IMR-90 (cell line): ENCODE measurements at regions not wholly inside any gene's neighbourhood (a gene's known extent, or its start where the extent isn't known, plus 50 kb on each side); places are given as distances from the start of the nearest gene placed in this dataset.

Experiments
- ATAC-seq: fragments of 200-7000 bp; cut with Tn5 transposase; 2 replicates; pipeline ENCODE4 v1.9.1; 2020; ENCODE audit warnings: low read depth, mild to moderate bottlenecking, moderate library complexity
- BruUV-seq: library from RNA; stranded (reverse); fragments of 400-500 nt; replicated peaks from 2 replicates; lab custom pipeline; 2021; lab: Mats Ljungman, UMichigan
- CTCF ChIA-PET: fragments of 300-600 bp; formaldehyde crosslinking; extraction: SDS; loops from one replicate; lab custom pipeline; 2021; ENCODE audit warnings: antibody characterized with exemption; lab: Yijun Ruan, JAX
- POLR2A ChIA-PET: fragments of 300-600 bp; sonication (Branson Sonifier 250); formaldehyde crosslinking; loops from one replicate; lab custom pipeline; 2022; ENCODE audit warnings: antibody characterized with exemption; ENCODE audit not compliant: unreplicated experiment; lab: Charles Lee
- DNase-seq: peaks from one replicate; pipeline ENCODE4 v3.0.0; 2013
- H2AFZ ChIP-seq: replicated peaks from 2 replicates; pipeline ENCODE3; 2013; ENCODE audit warnings: low read length, mild to moderate bottlenecking; ENCODE audit not compliant: poor library complexity
- H2AK5ac ChIP-seq: 2 replicates; pipeline ENCODE4 v1.6.1; 2013; ENCODE audit warnings: low read depth, low read length, inconsistent platforms
- H2AK9ac ChIP-seq: replicated peaks from 2 replicates; pipeline ENCODE3; 2013; ENCODE audit warnings: mild to moderate bottlenecking, low read depth, low read length, moderate library complexity; ENCODE audit not compliant: poor library complexity
- H2BK120ac ChIP-seq: 2 replicates; pipeline ENCODE4 v1.6.1; 2013; ENCODE audit warnings: low read depth, low read length, inconsistent platforms
- H2BK15ac ChIP-seq: 3 replicates; pipeline ENCODE4 v1.6.1; 2013; ENCODE audit warnings: low read depth, low read length, inconsistent platforms
- H2BK20ac ChIP-seq: 2 replicates; pipeline ENCODE4 v1.6.1; 2013; ENCODE audit warnings: low read depth, mild to moderate bottlenecking, inconsistent platforms, low read length, moderate library complexity
- H2BK5ac ChIP-seq: 2 replicates; pipeline ENCODE4 v1.6.1; 2013; ENCODE audit warnings: mild to moderate bottlenecking, low read depth, low read length, inconsistent platforms; ENCODE audit not compliant: poor library complexity, severe bottlenecking
- H3K14ac ChIP-seq: replicated peaks from 2 replicates; pipeline ENCODE4 v1.6.1; 2013; ENCODE audit warnings: low read depth, low read length, inconsistent platforms
- H3K18ac ChIP-seq: 2 replicates; pipeline ENCODE4 v1.6.1; 2013; ENCODE audit warnings: low read depth, low read length, control low read depth
- H3K23ac ChIP-seq: 2 replicates; pipeline ENCODE4 v1.6.1; 2013; ENCODE audit warnings: low read depth, low read length, inconsistent platforms
- H3K27ac ChIP-seq: 2 replicates; pipeline ENCODE4 v1.5.1; 2013; ENCODE audit warnings: mild to moderate bottlenecking, control low read depth, low read length; ENCODE audit not compliant: insufficient read depth
- H3K27me3 ChIP-seq: 2 replicates; pipeline ENCODE4 v1.6.1; 2013; ENCODE audit warnings: low read length; ENCODE audit not compliant: control insufficient read depth, insufficient read depth
- H3K36me3 ChIP-seq: 2 replicates; pipeline ENCODE4 v1.6.1; 2013; ENCODE audit warnings: low read length, mixed read lengths; ENCODE audit not compliant: control insufficient read depth, insufficient read depth
- H3K4ac ChIP-seq: 2 replicates; pipeline ENCODE4 v1.6.1; 2013; ENCODE audit warnings: low read depth, low read length, inconsistent platforms
- H3K4me1 ChIP-seq: 2 replicates; pipeline ENCODE4 v1.6.1; 2013; ENCODE audit warnings: low read length, mixed read lengths; ENCODE audit not compliant: control insufficient read depth, insufficient read depth
- H3K4me2 ChIP-seq: 2 replicates; pipeline ENCODE4 v1.6.1; 2013; ENCODE audit warnings: low read depth, mild to moderate bottlenecking, control low read depth, low read length, moderate library complexity
- H3K4me3 ChIP-seq: 2 replicates; pipeline ENCODE4 v1.5.1; 2013; ENCODE audit warnings: low read depth, mild to moderate bottlenecking, control low read depth, low read length, moderate library complexity; ENCODE audit not compliant: insufficient read depth
- H3K56ac ChIP-seq: 2 replicates; pipeline ENCODE4 v1.6.1; 2013; ENCODE audit warnings: low read length, inconsistent platforms; ENCODE audit not compliant: insufficient read depth; ENCODE audit errors: extremely low read depth
- H3K79me1 ChIP-seq, 2 experiments: 2 replicates each; pipeline ENCODE4 v1.6.1; 2013; ENCODE audit warnings: low read length in 2 of 2, inconsistent platforms in 1 of 2, low read depth in 1 of 2
- H3K9ac ChIP-seq: 2 replicates; pipeline ENCODE4 v1.6.1; 2013; ENCODE audit warnings: low read depth, low read length, control low read depth
- H3K9me1 ChIP-seq: 2 replicates; pipeline ENCODE4 v1.6.1; 2013; ENCODE audit warnings: low read length, inconsistent platforms; ENCODE audit not compliant: insufficient read depth
- H3K9me3 ChIP-seq: 2 replicates; pipeline ENCODE4 v1.6.1; 2013; ENCODE audit warnings: low read length; ENCODE audit not compliant: control insufficient read depth, insufficient read depth
- H4K20me1 ChIP-seq: 2 replicates; pipeline ENCODE4 v1.6.1; 2013; ENCODE audit warnings: low read length, inconsistent platforms; ENCODE audit not compliant: insufficient read depth
- H4K5ac ChIP-seq: 2 replicates; pipeline ENCODE4 v1.6.1; 2013; ENCODE audit warnings: mild to moderate bottlenecking, low read depth, low read length, control low read depth
- H4K8ac ChIP-seq, 2 experiments: 2 replicates each; pipeline ENCODE4 v1.6.1; 2013; ENCODE audit warnings: low read depth in 2 of 2, low read length in 2 of 2, control low read depth in 1 of 2, inconsistent platforms in 1 of 2
- H4K91ac ChIP-seq: 2 replicates; pipeline ENCODE4 v1.6.1; 2013; ENCODE audit warnings: low read depth, low read length, inconsistent platforms; ENCODE audit not compliant: insufficient read depth
- BHLHE40 ChIP-seq: fragments of 150-350 bp; IDR thresholded peaks from 2 replicates; pipeline ENCODE4 v1.6.1; 2016; ENCODE audit warnings: mild to moderate bottlenecking, low read depth, low read length
- CEBPB ChIP-seq: IDR thresholded peaks from 2 replicates; pipeline ENCODE4 v1.6.1; 2012; ENCODE audit warnings: low read depth, low read length, improper control_type of control experiment
- CHD1 ChIP-seq: IDR thresholded peaks from 2 replicates; pipeline ENCODE4 v1.6.1; 2012; ENCODE audit warnings: low read depth, low read length, improper control_type of control experiment
- FOS ChIP-seq: fragments of 150-350 bp; IDR thresholded peaks from 2 replicates; pipeline ENCODE4 v1.6.1; 2016; ENCODE audit warnings: low read depth, low read length
- MAFK ChIP-seq: IDR thresholded peaks from 2 replicates; pipeline ENCODE4 v1.6.1; 2012; ENCODE audit warnings: low read depth, low read length, improper control_type of control experiment
- MAZ ChIP-seq: IDR thresholded peaks from 2 replicates; pipeline ENCODE4 v1.6.1; 2012; ENCODE audit warnings: low read depth, mild to moderate bottlenecking, low read length, improper control_type of control experiment, moderate library complexity, borderline replicate concordance
- MXI1 ChIP-seq: IDR thresholded peaks from 2 replicates; pipeline ENCODE4 v1.6.1; 2012; ENCODE audit warnings: low read depth, mild to moderate bottlenecking, low read length, moderate library complexity, borderline replicate concordance
- NFE2L2 ChIP-seq: fragments of 150-350 bp; IDR thresholded peaks from 2 replicates; pipeline ENCODE4 v1.6.1; 2016; ENCODE audit warnings: low read depth, mild to moderate bottlenecking, low read length
- POLR2A ChIP-seq: IDR thresholded peaks from 2 replicates; pipeline ENCODE4 v1.6.1; 2012; ENCODE audit warnings: mild to moderate bottlenecking, low read depth, low read length
- RAD21 ChIP-seq: IDR thresholded peaks from 2 replicates; pipeline ENCODE4 v1.6.1; 2012; ENCODE audit warnings: low read length, improper control_type of control experiment
- RCOR1 ChIP-seq: IDR thresholded peaks from 2 replicates; pipeline ENCODE4 v1.6.1; 2012; ENCODE audit warnings: mild to moderate bottlenecking, low read length, improper control_type of control experiment; ENCODE audit not compliant: insufficient replicate concordance
- RFX5 ChIP-seq: IDR thresholded peaks from 2 replicates; pipeline ENCODE4 v1.8.0; 2012; ENCODE audit warnings: low read depth, mild to moderate bottlenecking, low read length, moderate library complexity
- SMC3 ChIP-seq: fragments of 150-350 bp; IDR thresholded peaks from 2 replicates; pipeline ENCODE4 v1.6.1; 2016; ENCODE audit warnings: low read depth, mild to moderate bottlenecking, antibody characterized with exemption, low read length, moderate library complexity
- WGBS, 2 experiments: methylation state at CpG; one replicate each; pipeline versions ENCODE4 v1.1.5 to v1.1.7; 2013; ENCODE audit warnings: missing lambda C conversion rate in 2 of 2; ENCODE audit not compliant: insufficient read length in 1 of 2; ENCODE audit errors: extremely low coverage in 2 of 2; 5-methylcytosine and 5-hydroxymethylcytosine counted together
- dilution Hi-C: fragments of 300-500 bp; cut with HindIII; formaldehyde crosslinking; loops from one replicate; pipeline ENCODE4 v1.14.3; 2018; ENCODE audit warnings: low sequenced_read_pairs; ENCODE audit not compliant: unreplicated experiment
- in situ Hi-C: fragments of 300-500 bp; cut with MboI; formaldehyde crosslinking; loops from 3 replicates; pipeline ENCODE4 v1.14.3; 2019; ENCODE audit warnings: low sequenced_read_pairs, inconsistent platforms, mixed read lengths
- intact Hi-C: fragments of 100-400 bp; cut with micrococcal nuclease; formaldehyde crosslinking; loops from 2 replicates; pipeline ENCODE4 v1.10.0; 2022
- TF ChIP-seq, protein P1 (sequence below): conservative IDR thresholded peaks from 2 replicates; pipeline ENCODE4 v1.5.1; 2012; ENCODE audit warnings: mild to moderate bottlenecking, low read depth, low read length, improper control_type of control experiment
- TF ChIP-seq, protein P2 (sequence below): fragments of 150-350 bp; IDR thresholded peaks from 2 replicates; pipeline ENCODE4 v1.6.1; 2016; ENCODE audit warnings: low read depth, mild to moderate bottlenecking, low read length, moderate library complexity, borderline replicate concordance
- TF ChIP-seq, protein P3 (sequence below): fragments of 150-350 bp; IDR thresholded peaks from 2 replicates; pipeline ENCODE4 v1.6.1; 2017; ENCODE audit warnings: mild to moderate bottlenecking, antibody characterized with exemption, low read length, low read depth

DNA sequence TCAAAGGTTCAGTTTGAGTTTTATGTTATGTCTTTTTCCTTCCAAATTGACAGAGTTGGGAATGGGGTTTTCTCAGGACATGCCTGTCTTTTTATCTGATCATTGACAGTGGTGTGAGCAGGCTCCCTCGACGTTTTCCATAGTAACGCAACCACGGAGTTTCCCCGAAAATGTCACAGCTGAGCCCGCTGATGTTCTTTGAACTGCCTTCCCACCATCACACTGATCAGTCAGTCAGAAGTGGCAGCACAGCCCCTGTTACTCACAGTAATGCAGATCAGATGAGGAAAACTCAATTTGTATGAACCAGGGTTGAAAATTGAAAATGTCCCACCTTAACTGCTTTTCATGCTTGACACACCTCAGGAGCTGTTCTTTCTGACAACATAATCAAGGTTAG, 210.4 kb downstream of the NECTIN3 start:
- WGBS, 2 experiments, result no CpG with 5 or more reads among the region's 6 CpGs
- Histone ChIP-seq H3K27ac (no peak overlapping the region), H2BK15ac (no peak overlapping the region), H3K18ac (no peak overlapping the region), H3K36me3 (no peaks in the 10 kb centered on the region), H3K9me3 (no peaks in the 10 kb centered on the region), H3K4me2 (no peak overlapping the region), H4K91ac (no peak overlapping the region), H4K20me1 (no peaks in the 10 kb centered on the region), H3K9me1 (no peaks in the 10 kb centered on the region), H3K56ac (no peak overlapping the region), H4K5ac (no peak overlapping the region), H2BK5ac (no peak overlapping the region), H2BK120ac (no peak overlapping the region), H3K14ac (no peak overlapping the region), H3K4me1 (no peaks in the 10 kb centered on the region), H3K4ac (no peak overlapping the region), H3K27me3 (peaks cover 5% of the 10 kb centered on the region), H3K9ac (no peak overlapping the region), H2BK20ac (no peak overlapping the region), H2AFZ (no peak overlapping the region), H3K4me3 (no peak overlapping the region), H3K23ac (no peak overlapping the region), H3K79me1 (no peaks in the 10 kb centered on the region), H2AK9ac (no peak overlapping the region), H4K8ac (no peak overlapping the region), H2AK5ac (no peak overlapping the region)
- ChIA-PET CTCF (no interaction called here), POLR2A (no interaction called here)
- in situ Hi-C loops, result no loop called here
- no peak for DNase-seq
- intact Hi-C loops, result no loop called here
- TF ChIP-seq, protein P1, sequence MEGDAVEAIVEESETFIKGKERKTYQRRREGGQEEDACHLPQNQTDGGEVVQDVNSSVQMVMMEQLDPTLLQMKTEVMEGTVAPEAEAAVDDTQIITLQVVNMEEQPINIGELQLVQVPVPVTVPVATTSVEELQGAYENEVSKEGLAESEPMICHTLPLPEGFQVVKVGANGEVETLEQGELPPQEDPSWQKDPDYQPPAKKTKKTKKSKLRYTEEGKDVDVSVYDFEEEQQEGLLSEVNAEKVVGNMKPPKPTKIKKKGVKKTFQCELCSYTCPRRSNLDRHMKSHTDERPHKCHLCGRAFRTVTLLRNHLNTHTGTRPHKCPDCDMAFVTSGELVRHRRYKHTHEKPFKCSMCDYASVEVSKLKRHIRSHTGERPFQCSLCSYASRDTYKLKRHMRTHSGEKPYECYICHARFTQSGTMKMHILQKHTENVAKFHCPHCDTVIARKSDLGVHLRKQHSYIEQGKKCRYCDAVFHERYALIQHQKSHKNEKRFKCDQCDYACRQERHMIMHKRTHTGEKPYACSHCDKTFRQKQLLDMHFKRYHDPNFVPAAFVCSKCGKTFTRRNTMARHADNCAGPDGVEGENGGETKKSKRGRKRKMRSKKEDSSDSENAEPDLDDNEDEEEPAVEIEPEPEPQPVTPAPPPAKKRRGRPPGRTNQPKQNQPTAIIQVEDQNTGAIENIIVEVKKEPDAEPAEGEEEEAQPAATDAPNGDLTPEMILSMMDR, result no peak
- TF ChIP-seq MAFK (no peak), CEBPB (no peak), RAD21 (no peak), MAZ (no peak), RCOR1 (no peak), CHD1 (no peak), FOS (no peak), NFE2L2 (no peak), SMC3 (no peak), MXI1 (no peak), RFX5 (no peak), POLR2A (no peak), BHLHE40 (no peak)
- TF ChIP-seq, protein P2, sequence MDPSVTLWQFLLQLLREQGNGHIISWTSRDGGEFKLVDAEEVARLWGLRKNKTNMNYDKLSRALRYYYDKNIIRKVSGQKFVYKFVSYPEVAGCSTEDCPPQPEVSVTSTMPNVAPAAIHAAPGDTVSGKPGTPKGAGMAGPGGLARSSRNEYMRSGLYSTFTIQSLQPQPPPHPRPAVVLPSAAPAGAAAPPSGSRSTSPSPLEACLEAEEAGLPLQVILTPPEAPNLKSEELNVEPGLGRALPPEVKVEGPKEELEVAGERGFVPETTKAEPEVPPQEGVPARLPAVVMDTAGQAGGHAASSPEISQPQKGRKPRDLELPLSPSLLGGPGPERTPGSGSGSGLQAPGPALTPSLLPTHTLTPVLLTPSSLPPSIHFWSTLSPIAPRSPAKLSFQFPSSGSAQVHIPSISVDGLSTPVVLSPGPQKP, result no peak
- TF ChIP-seq, protein P3, sequence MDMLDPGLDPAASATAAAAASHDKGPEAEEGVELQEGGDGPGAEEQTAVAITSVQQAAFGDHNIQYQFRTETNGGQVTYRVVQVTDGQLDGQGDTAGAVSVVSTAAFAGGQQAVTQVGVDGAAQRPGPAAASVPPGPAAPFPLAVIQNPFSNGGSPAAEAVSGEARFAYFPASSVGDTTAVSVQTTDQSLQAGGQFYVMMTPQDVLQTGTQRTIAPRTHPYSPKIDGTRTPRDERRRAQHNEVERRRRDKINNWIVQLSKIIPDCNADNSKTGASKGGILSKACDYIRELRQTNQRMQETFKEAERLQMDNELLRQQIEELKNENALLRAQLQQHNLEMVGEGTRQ, result no peak
- ATAC-seq, result no peak
- dilution Hi-C loops, result no loop called here
- no TSS peak for BruUV-seq
